NCI-H226 (cell line): ENCODE measurements at regions not wholly inside any gene's neighbourhood (a gene's known extent, or its start where the extent isn't known, plus 50 kb on each side); places are given as distances from the start of the nearest gene placed in this dataset.

ENCODE experiments used
- DNase-seq: peaks from one replicate; pipeline ENCODE4 v3.0.0-alpha.2; 2015

DNA sequence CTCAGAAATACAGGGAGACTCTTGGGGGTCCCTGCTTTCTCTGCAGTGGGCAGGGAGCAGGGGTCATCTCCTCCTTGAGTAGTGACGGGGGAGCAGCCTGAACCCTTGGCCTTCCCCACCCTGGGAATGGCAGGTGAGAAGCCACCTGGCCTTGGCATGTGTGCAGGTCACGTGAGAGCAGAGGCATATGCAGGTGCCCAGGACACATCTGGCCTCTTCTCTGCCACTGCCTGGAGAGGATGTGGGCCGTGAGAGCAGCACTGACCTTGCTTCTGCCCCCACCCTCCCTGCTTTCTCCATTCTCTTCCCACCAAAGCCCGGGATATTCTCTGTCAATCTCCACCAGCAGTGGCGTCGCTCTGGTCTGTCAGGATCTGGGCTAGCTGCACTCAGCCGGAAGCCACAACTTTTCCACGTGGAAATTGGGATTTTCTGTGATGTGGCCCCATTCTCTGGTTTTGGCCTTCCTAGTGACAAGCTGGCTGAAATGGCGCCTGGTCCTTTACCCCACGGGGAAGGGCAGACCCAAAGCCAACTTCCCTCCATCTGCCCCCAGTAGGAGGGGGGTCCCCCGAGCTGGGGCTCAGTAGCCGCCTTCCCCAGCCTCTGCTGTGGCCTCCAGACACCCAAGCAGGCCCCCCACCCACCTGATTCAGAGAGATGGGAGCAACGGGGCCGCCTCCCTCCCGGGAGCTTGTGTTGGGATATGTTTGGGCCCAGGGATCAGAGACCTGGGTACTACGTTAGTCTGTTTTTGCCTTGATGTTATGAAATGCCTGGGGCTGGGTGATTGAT lies 70.4 kb upstream of the FCN1 start:
- DNase-seq, result no peak

DNA sequence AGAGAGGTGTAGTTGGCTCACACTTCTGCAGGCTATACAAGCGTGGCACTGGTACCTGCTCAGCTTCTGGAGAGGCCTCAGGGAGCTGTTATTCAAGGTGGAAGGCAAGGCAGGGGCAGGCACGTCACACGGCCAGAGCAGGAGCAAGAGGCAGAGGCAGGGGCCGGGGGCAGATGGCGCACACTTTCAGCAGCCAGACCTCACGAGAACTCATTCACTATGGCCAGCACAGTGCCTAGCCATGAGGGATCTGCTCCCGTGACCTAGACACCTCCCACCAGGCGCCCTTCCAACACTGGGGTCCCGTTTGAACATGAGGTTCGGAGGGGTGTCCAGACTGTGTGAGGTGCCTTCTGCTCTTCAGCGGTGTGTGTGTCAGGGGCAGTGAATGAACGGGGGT lies 71.0 kb upstream of the FCN1 start:
- DNase-seq, result no peak

DNA sequence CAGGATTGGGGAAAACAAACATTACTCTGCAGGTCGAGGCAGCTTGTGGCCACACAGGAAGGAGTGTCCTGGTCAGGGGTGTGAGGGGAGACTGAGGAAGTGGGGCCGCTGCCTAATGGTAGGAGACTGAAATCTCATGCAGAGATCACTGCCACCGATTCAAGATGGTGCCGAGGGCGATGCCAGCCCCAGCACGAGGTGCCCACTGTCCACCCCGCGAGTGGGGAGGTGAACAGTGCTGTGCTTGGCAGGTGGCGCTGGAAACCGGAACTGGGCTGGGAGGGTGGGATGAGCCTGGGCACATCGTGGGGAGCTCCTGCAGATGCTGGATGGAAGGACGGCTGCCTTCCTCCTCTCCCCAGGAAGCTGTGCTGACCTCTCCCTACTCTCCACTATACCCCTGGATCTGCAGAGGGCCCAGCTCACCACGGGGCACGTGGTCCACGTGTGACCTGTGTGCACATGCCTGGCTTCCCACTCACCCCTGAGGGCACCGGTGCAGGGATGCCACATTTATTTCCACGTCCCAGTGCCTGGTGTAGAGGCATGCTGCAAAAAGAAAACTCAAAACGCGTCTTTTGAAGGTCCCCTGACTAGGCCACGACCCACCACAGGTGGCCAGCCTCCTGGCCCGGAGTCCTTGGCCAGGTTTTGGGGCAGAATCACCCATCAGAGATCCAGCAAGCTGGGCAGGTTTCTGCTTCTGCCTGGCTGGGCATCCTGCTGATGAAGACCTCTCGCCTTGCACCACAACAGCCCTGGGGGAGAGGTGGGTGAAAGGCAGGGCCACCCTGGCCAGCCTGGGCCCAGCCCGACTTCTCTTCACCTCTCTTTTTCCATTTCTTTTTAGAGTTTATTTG lies 71.7 kb upstream of the FCN1 start:
- no peak for DNase-seq

DNA sequence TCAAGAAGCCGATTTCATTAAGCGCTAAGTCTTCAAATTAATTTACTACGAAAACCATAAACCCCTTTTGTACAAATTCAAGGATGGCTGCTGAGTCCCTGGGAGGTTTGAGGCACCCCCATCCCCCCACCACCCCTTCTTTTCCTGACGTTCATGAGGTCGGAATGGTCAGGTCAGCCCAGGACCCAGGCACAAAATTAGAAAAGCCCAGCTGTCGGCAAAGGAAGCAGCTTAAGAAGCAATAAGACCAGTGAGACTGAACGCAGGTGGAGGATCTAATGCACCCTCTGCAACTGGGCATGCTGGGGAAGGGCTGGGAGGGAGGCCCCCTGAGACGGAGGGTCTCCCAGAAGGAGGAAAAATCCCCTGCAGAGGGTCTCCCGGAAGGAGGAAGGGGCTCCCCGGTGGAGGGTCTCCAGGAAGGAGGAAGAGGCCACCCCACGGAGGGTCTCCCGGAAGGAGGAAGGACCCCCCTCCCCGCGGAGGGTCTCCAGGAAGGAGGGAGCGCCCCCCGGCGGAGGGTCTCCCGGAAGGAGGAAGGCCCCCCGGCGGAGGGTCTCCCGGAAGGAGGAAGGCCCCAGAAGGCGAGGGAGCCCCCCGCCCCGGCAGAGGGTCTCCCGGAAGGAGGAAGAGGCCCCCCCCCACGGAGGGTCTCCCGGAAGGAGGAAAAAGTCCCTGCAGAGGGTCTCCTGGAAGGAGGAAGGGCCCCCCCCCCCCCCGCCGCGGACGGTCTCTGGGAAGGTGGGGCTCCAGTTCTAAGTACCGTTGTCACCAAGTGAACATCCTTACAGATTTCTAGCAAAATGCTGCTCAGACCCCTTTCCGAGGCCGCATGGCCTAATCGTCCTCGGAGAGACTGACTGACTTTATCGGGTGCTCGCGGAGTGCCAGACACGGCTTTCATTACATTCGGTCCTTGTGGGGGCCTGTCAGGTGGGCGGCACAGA lies 74.4 kb upstream of the FCN1 start:
- no peak for DNase-seq

DNA sequence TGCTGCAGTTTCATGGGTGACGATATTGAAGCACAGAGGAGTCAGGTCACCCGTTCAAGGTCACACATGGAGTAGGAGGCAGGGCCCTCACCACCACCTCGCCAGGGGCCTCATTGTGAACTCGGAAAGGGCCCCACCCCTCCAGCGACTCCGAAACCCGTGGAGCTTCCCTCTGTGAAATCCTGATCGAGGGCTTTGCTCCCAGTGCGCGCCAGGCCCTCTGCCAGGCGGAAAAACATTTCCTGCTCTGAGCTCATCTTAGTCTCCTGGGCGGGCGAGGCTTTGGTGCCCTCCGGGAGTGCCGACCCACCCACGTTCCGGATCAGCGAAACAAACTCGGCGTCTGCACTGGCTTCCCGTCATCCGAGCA lies 75.0 kb upstream of the FCN1 start:
- DNase-seq, result no peak

DNA sequence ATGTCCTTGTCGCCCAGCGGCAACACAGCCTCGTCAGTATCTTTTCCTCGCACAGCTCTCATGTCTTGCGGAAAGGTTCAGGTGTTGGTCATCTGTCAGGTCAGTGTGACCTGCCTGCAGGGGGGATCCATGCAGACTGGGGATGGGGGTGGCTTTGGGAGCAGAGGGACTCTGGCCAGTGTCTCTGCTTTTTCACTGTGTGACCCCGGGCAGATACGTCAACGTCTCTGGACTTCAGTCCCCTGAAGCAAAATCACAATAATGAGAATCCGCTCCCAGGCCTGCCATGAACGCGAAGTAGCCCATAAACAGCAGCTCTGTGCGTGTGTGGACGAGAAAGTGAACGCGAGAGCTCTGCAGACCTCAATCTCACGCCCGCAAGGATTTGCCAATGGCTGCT lies 75.7 kb upstream of the FCN1 start:
- DNase-seq, result no peak

DNA sequence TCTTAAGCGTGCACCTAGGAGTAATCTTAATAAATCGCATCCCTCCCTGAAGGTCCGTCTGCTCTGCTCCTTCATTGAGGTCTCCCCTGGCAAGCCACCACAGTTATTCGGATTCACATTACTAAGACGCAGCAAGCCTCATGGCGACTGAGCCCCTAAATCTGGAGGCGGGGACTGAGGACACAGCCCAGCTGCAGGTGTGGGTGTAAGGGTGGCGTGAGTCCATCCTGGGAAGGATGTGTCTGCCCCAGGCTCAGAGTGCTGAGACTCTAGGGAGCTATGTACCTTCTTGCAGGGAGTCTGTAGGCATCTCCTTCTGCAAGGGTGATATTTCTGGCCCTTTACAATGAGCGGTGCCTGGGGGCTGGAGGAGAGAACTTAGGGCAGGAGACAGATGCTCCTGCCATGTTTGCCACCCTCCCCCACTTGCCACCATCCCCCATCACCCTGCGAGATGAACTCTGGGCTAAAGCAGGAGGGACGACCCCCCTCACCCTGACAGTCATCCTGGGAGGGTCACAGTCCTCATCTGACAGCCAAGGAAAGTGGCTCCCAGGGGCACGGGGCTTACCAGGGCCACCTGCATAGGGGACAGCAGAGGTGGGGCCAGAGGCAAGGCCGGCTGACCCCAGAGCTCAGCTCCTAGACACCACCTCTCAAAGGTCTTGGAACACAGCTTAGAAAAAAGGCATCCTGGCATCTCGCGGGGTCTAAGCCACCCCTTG lies 76.4 kb upstream of the FCN1 start:
- DNase-seq, result no peak

DNA sequence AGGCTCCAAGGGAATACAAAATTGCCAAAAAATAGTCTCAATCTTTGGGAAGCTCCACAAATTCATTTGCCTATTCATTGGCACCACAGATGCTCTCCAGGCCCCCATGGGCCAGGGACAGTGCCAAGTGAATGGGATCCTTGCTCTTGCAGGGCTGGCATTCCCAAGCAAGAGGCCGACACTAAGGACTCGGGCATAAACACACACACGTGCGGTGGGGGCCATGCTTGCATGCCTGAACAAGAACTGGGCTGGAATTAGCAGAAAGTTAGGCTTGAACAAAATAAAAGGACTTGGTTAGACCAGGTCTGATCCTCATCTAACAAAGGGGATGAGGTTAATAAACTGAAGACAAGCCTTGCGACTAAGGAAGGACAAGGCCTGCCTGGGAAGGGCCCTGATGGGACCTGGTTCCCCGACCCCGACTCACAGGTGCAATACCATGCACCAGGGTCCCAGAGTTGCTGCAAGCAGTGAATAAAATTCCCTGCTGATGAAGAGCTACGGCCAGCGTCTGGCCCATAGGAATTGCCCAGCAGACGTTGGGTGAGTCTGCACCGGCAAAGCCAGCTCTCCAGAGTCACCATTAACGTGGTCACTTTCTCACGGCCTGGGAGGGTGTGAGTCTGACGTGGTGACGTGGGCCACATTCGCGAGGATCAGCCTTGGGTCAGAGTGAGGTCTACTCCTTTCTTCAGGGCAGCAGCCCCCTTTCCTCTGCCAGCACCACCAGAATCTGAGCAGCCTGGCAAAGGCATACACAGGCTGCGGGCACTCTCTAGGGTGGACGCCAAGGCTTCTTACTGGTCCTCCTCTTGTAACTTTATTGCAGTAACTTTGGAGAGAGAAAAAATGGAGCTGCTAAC lies 77.4 kb upstream of the FCN1 start:
- DNase-seq, result no peak

DNA sequence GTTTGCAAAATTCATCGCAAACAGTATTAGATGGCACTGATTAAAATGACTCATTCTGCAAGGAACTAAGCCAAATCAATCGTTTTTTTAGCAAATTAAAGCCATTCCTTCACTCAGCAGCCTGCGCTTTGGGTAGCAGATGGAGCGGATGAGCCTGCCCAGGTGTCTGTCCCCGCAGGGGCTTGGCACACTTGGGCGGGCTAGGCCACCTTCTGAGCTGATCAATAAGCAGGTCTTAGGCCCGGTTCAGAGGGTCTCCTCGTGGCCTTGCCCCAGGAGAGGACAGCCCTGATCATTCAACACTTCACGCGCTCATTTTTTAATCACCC lies 78.0 kb upstream of the FCN1 start:
- no peak for DNase-seq

DNA sequence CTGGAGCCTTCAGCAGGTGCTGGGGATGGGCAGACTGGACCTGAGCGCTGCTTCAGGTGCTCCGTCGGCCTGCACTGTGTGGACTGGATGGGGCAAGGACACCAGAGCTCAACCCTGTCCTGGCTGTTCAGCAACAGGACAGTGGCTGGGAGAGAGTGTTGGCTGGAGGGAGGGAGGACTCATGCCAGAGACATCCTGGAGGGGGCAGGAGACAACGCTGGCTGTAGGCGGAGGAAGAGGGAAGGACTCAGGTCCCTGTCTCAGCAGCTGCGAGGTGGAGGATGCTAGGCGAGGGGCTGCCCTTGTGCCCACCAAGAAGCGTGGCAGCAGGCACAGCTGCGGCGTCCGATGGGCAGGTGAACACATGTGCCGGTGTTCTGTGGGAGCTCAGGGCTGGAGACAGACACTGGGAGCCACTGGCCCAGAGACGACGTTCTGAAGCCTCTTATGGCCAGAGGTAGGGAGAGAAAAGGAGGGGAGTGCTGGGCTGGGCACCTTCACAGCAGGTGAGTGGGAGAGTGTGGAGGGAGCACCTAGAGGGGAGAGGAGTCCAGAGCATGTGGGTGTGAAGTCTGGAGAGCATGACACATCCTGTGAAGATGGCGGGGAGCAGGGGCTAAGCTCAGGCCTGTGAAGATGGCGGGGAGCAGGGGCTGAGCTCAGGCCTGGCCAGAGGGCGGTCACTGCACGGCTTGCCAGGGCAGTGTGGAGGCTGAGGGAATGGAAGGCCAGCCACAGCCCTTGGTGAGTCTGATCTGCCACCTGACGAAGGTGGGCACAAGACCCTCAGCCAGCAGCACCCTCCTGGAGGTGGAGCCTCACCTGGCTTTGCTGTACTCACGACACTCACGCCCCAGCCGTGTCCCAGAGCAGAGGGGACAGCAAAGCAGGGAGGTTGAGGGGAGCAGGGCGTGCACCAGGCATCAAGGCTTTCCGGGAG lies 79.1 kb upstream of the FCN1 start:
- no peak for DNase-seq

DNA sequence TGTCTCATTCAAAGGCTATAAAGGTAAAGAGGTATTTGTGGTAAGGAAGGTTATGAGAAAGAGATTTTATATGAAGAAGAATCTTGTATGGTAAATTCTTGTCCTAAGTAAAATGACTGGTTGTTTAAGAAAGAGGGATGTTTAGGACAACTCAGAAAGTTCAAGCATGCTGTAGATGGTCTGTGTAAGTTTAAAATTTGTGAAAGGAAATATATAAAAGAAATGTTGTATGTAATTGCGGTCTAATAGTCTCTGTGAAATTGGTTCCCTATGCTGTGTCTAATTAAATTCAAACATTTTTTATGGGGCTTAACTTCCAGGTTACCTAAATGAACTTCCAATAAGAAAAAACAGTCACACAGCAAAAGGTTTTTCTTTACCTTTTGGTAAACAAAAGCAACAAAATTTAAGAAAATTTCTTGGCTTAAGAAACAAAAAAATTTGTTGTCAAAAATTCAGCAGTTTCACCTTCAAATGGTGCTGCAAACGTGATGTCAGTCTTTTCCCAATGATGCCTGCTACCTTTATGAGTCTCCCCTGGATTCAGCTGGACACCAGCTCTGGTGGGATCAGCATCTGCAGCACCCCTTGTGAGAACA lies 83.0 kb upstream of the FCN1 start:
- DNase-seq, result no peak

DNA sequence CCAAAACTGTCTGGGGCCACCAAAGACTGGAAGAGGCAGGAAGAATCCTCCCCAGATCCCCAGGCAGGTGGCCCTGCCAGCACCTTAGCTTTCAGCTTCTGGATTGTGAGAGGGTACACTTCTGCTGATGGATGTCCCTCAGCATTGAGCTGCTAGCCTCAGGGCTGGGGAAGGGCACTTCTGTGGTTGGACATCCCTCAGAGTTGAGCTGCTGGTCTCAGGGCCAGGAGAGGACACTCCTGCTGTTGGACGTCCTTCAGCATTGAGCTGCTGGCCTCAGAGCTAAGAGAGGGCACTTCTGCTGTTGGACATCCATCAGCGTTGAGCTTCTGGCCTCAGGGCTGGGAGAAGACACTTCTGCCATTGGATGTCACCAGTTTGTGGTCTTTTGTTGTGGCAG lies 83.8 kb upstream of the FCN1 start:
- no peak for DNase-seq

DNA sequence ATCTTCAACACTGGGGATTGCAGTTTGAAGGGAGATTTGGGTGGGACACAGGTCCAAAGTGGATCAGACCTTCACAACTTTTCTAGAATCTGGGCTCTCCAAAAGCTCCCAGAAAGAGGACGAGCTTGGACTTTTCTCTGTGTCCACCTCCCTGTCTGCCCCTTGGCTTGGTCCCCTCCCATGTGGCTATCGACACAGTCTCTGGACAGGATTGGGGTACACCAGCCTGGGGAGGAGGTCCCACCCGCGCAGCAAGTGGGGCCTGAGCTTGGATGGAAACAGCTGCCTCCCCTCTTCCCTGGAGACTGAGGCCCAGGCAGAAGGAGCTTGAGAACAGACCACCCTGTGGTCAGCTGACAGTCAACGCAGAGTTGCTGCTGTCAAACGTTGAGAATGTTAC lies 84.6 kb upstream of the FCN1 start:
- no peak for DNase-seq

DNA sequence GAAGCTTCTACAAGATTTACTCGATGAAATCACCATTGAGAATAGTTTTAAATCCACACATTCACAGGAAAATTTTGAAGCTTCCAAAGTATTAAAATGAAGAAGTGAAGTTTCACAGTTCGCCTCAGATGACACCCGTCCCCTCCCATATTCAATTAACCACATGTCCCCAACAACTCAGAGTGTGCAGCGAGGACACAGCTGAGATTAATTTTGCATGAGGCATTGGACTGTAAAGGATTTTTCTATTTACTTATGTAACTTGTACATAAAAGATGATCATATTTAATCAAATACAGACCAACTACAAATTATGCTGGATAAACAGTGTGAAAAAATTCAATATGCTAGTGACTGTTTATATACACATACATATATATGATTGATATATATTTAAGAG lies 84.7 kb upstream of the OLFM1 start:
- DNase-seq, result no peak

DNA sequence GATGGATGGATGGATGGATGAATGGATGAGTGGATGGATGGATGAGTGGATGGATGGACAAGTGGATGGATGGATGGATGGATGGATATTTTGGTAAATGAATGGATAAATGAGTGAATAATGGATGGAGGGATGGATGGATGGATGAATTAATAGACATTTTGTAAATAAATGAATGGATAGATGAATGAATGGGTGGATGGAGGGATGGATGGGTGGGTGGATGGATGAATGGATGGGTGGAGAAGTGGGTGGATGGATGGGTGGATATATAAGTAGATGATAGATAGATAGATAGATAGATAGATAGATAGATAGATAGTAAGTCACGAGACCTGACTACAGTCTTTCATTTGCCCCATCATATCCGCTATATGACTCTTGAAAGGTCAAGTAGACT lies 82.7 kb upstream of the OLFM1 start:
- DNase-seq, result no peak

DNA sequence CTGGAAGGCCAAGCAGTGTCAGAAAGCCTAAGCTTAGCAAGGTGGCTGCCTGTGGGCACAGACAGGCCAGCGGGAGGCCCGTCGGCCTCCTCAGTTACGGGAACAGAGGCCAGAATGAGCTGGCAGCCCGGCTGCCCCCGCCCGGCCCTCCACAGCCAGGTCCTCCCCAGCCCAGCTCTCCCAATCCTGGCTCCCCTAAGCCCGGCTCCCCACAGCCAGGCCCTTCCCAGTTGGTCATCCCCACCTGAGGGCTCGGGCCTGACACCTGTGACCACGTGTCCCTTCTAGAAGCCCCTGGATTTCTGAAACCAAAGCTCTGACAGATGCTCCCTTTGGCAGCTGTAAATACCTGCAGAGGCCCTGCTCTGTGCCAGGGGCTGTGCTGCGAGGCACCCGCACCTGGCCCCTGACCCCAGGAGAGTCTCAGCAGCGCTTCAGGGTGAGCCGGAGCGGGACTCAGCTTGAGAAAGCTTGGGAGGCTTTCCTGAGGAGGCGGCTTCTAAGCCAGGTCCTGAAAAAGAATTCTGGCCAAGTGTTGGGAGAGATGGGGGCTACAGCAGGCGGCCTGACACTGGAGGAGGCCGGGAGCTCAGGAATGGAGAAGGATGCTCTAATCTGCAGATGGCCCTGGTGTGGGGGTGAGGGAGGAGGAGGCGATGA lies 80.4 kb upstream of the OLFM1 start:
- DNase-seq, result no peak

DNA sequence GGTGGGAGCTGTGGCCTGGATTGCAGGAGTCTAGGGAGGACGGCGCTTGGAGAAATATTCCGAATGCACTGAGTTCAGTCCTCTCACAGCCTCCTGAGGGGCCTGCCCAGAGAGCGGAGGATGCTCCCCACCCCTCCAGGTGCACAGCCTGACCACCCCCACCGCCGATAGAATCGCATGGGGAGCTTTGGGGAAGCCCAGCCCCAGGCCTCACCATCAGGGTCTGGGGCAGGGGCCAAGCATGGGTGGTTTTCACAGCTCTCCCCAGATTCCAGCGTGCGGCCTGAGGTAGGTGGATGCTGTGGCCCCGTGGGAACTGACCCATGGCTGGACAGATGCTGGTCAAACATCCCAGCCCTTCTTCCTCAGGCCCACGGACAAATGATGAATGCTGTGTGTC lies 79.9 kb upstream of the OLFM1 start:
- no peak for DNase-seq

DNA sequence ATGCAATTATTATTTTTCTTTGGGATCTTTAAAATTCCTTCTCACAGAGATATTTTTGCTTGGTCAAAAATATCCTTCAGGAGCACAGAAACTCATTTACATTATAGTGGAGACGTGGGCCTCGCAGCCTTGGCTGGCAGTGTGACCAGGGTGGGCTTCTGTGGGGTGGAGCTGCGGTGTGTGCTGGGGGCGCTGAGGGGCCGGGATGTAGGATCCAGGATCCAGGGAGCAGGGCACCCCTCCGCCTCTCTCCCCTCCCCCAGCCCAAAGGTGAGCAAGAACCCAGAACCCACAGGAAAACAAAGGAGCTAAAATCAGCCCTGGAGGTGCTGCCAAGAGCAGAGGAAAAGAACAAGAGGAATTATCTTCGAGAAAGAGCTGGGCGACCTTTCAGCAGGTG lies 79.1 kb upstream of the OLFM1 start:
- DNase-seq, result no peak

DNA sequence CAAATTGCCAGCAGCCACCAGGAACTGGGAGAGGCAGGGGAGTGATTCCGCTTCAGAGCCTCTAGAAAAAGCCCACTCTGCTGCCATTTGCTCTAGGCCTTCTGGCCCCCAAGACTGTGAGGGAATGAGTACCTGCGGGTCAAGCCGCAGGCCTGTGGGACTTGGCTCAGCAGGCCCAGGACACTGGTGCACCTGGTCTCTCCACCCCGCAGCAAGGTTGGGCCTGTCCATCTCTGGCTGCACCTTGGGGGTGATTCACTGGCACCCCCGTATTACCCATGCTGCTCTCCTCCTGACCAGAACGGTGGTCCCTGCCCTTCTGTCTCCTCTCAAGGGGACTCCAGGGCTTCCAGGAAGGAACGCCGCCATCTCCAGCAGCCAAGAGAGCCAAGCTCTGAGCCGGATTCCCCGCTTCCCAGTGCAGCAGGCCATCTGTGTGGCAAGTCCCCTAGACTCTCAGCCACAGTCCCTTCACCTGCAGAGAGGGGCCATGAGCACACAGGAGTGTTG lies 78.4 kb upstream of the OLFM1 start:
- no peak for DNase-seq
